SU-DHL-6 (cell line): ENCODE measurements at regions not wholly inside any gene's neighbourhood (a gene's known extent, or its start where the extent isn't known, plus 50 kb on each side); places are given as distances from the start of the nearest gene placed in this dataset.

Experiments
- H2AFZ ChIP-seq: fragments of 200-600 bp; sonication (generic); 2 replicates; pipeline ENCODE4 v1.6.1; 2014; ENCODE audit warnings: low read depth, mild to moderate bottlenecking, moderate library complexity, mixed read lengths, antibody characterized with exemption, low read length; ENCODE audit not compliant: severe bottlenecking
- H3F3A ChIP-seq: fragments of 200-600 bp; shearing (Covaris generic); 2 replicates; pipeline ENCODE4 v1.6.0; 2016; ENCODE audit warnings: antibody characterized with exemption, mild to moderate bottlenecking; ENCODE audit not compliant: insufficient read depth
- H3K27ac ChIP-seq: fragments of 200-600 bp; sonication (generic); 2 replicates; pipeline ENCODE4 v1.5.1; 2016; ENCODE audit warnings: low read depth, mild to moderate bottlenecking, low read length, moderate library complexity, mixed read lengths
- H3K27me3 ChIP-seq: fragments of 200-600 bp; sonication (generic), shearing (Covaris generic); 2 replicates; pipeline ENCODE4 v1.6.0; 2014; ENCODE audit warnings: mild to moderate bottlenecking, low read length
- H3K36me3 ChIP-seq: fragments of 200-600 bp; sonication (generic); 2 replicates; pipeline ENCODE4 v1.6.1; 2014; ENCODE audit warnings: mild to moderate bottlenecking, low read length, mixed read lengths
- H3K4me2 ChIP-seq: fragments of 300-600, 200-600 bp; shearing (Covaris generic), sonication (generic); 2 replicates; pipeline ENCODE4 v1.6.0; 2014; ENCODE audit warnings: low read length, low read depth, mild to moderate bottlenecking; ENCODE audit not compliant: poor library complexity, severe bottlenecking
- H3K4me3 ChIP-seq: fragments of 200-600 bp; sonication (generic); 2 replicates; pipeline ENCODE4 v1.5.1; 2014; ENCODE audit warnings: antibody characterized with exemption, low read length, mild to moderate bottlenecking, mixed read lengths; ENCODE audit not compliant: insufficient read depth, poor library complexity, severe bottlenecking
- H3K79me2 ChIP-seq: fragments of 200-600 bp; sonication (generic); 2 replicates; pipeline ENCODE4 v1.6.1; 2014; ENCODE audit warnings: mild to moderate bottlenecking, low read length, moderate library complexity; ENCODE audit not compliant: insufficient read depth
- H3K9ac ChIP-seq: fragments of 200-600 bp; sonication (generic); 2 replicates; pipeline ENCODE4 v1.7.0; 2014; ENCODE audit warnings: mild to moderate bottlenecking, low read length
- H3K9me2 ChIP-seq: fragments of 200-600 bp; sonication (generic); replicated peaks from 2 replicates; pipeline ENCODE4 v1.6.1; 2014; ENCODE audit warnings: low read length; ENCODE audit not compliant: insufficient read depth
- H3K9me3 ChIP-seq: fragments of 200-600 bp; sonication (generic); 2 replicates; pipeline ENCODE4 v1.6.1; 2014; ENCODE audit warnings: low read length, mixed read lengths; ENCODE audit not compliant: insufficient read depth
- H4K20me1 ChIP-seq: fragments of 200-600 bp; sonication (generic); 2 replicates; pipeline ENCODE4 v1.6.1; 2014; ENCODE audit warnings: low read depth, mild to moderate bottlenecking, antibody characterized with exemption, low read length, moderate library complexity, mixed read lengths
- EZH2phosphoT487 ChIP-seq: fragments of 200-600 bp; sonication (generic), shearing (Covaris generic); conservative IDR thresholded peaks from 2 replicates; pipeline ENCODE4 v1.6.1; 2018; ENCODE audit warnings: mild to moderate bottlenecking, antibody characterized with exemption, low read length, moderate library complexity, mixed read lengths
- TF ChIP-seq, protein P1 (sequence below): fragments of 200-600 bp; sonication (generic); IDR thresholded peaks from one replicate; pipeline ENCODE4 v1.5.1; 2017; ENCODE audit warnings: antibody characterized with exemption, mild to moderate bottlenecking, low read length, moderate library complexity; ENCODE audit not compliant: insufficient read depth, poor library complexity, severe bottlenecking

DNA sequence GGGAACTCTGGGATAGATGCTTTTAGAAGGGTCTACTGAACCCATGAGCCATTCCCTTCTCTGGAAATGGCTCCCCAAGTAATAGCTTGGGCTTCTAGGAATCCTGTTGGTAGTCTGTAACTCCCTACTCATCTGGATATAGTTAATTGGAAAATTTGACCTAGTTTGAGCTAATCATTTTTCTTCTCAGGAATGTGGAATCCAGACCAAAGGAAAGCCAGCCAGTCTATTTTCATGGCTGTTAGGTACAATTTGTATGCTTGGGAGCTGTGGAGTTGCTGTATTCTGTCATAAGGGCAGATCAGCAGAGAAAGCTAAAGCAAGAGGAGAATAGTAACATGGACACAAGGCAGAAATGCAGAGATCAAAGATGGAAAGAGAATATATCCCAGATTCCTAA, 71.6 kb upstream of the C1GALT1 start:
- no peaks in the 10 kb centered on the region; the same call in 1 of the 2 replicates for H3K36me3 ChIP-seq
- no peak overlapping the region for H3K27ac ChIP-seq
- H3K79me2 ChIP-seq, result no peaks in the 10 kb centered on the region
- no peak overlapping the region for H3K4me3 ChIP-seq
- no peaks in the 10 kb centered on the region for H3F3A ChIP-seq
- H3K9me3 ChIP-seq, result peaks cover 11% of the 10 kb centered on the region; the same call in 1 of the 2 replicates
- no peak overlapping the region for H3K9ac ChIP-seq
- H3K27me3 ChIP-seq, result no peaks in the 10 kb centered on the region
- no peak overlapping the region for H2AFZ ChIP-seq
- 0 out of 2 replicates have a peak, but pooled peaks cover 6% of the 10 kb centered on the region for H3K9me2 ChIP-seq
- H4K20me1 ChIP-seq, result no peaks in the 10 kb centered on the region
- TF ChIP-seq EZH2phosphoT487, result no peak
- TF ChIP-seq, protein P1, sequence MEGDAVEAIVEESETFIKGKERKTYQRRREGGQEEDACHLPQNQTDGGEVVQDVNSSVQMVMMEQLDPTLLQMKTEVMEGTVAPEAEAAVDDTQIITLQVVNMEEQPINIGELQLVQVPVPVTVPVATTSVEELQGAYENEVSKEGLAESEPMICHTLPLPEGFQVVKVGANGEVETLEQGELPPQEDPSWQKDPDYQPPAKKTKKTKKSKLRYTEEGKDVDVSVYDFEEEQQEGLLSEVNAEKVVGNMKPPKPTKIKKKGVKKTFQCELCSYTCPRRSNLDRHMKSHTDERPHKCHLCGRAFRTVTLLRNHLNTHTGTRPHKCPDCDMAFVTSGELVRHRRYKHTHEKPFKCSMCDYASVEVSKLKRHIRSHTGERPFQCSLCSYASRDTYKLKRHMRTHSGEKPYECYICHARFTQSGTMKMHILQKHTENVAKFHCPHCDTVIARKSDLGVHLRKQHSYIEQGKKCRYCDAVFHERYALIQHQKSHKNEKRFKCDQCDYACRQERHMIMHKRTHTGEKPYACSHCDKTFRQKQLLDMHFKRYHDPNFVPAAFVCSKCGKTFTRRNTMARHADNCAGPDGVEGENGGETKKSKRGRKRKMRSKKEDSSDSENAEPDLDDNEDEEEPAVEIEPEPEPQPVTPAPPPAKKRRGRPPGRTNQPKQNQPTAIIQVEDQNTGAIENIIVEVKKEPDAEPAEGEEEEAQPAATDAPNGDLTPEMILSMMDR, result no peak
- no peak overlapping the region for H3K4me2 ChIP-seq

DNA sequence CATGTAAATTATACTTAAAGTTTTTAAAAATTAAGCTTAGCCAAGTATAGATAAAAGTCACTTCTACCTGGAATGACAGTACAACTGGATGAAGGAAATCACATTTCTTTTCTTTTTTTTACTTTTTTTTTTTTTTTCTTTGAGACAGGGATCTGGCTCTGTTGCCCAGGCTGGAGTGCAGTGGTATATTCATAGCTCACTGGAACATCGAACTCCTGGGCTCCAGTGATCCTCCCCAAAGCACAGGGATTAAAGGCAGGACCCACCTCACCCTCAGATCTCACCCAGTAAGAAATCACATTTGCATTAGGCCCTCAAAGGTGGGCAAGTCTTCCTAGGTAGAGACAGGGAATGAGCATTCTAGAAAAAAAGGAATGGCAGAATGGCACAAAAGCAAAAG, 69.5 kb upstream of the C1GALT1 start:
- Histone ChIP-seq H3K79me2 (no peaks in the 10 kb centered on the region), H3K4me2 (no peak overlapping the region), H3K27me3 (no peaks in the 10 kb centered on the region), H3K36me3 (no peaks in the 10 kb centered on the region; the same call in 1 of the 2 replicates), H3K9ac (no peak overlapping the region), H3F3A (no peaks in the 10 kb centered on the region), H3K9me2 (0 out of 2 replicates have a peak, but pooled peaks cover 6% of the 10 kb centered on the region), H3K9me3 (peaks cover 11% of the 10 kb centered on the region; the same call in 1 of the 2 replicates), H4K20me1 (no peaks in the 10 kb centered on the region), H2AFZ (no peak overlapping the region), H3K27ac (no peak overlapping the region), H3K4me3 (no peak overlapping the region)
- no peak for TF ChIP-seq EZH2phosphoT487
- TF ChIP-seq, protein P1, result no peak

DNA sequence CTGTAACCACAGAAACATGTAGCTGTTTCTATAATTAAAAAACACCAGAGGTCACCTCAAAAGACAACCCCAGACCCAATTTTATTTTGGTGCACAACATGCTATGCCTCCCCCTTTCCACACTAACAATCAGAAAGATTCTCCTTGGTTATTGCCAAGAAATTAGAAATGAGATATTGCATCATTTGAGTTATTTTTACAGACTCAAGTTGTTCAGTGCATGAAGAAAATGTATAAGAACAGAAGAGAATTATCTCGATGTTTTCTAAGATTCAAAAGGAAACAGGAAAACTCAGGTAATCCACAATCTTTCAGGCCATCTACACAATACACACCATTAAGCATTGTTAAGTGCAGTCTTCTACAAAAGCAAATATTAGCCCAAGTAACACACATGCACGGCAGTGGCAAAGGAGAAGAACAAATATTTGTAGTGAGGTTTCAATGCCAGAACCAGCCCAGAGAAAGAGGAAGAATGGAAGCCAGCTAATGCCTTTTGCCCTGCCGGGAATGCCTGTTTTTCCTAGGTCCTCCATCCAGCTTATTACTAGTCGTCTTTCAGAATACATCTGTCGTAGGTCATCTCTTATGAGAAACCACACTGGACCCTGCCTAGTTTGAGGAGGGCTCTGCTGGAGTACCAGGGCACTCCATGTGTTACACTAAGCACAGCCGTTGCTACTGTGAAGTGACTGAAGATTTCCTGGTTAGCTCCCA, 67.6 kb upstream of the C1GALT1 start:
- Histone ChIP-seq H3K79me2 (no peaks in the 10 kb centered on the region), H2AFZ (no peak overlapping the region), H3K4me3 (no peak overlapping the region), H3K27ac (no peak overlapping the region), H3K27me3 (no peaks in the 10 kb centered on the region), H3F3A (no peaks in the 10 kb centered on the region), H4K20me1 (no peaks in the 10 kb centered on the region), H3K4me2 (no peak overlapping the region), H3K9ac (no peak overlapping the region), H3K9me2 (0 out of 2 replicates have a peak, but pooled peaks cover 6% of the 10 kb centered on the region), H3K9me3 (peaks cover 3% of the 10 kb centered on the region; the same call in 1 of the 2 replicates), H3K36me3 (no peaks in the 10 kb centered on the region)
- TF ChIP-seq, protein P1, result no peak
- TF ChIP-seq EZH2phosphoT487, result no peak
